NCI-H2171 treated with DMSO at 0.1 percent for 48 hours (cell line): ENCODE measurements at regions not wholly inside any gene's neighbourhood (a gene's known extent, or its start where the extent isn't known, plus 50 kb on each side); places are given as distances from the start of the nearest gene placed in this dataset.
A peak's percentile ranks its signal among the peaks of the same experiment; 100 is the strongest.
"Not testable (repeated sequence)": the region's sequence is repeated elsewhere in the genome, so short reads cannot be mapped to it uniquely, and the experiment has no call there.

ENCODE experiments used
- DNase-seq: peaks from one replicate; lab custom pipeline; 2025; lab: John Stamatoyannopoulos, UW

- no peak for DNase-seq
These were observed 138.9 kb upstream of the SGO1 start for GRCh38 chr3:20324664-20325478.

DNA sequence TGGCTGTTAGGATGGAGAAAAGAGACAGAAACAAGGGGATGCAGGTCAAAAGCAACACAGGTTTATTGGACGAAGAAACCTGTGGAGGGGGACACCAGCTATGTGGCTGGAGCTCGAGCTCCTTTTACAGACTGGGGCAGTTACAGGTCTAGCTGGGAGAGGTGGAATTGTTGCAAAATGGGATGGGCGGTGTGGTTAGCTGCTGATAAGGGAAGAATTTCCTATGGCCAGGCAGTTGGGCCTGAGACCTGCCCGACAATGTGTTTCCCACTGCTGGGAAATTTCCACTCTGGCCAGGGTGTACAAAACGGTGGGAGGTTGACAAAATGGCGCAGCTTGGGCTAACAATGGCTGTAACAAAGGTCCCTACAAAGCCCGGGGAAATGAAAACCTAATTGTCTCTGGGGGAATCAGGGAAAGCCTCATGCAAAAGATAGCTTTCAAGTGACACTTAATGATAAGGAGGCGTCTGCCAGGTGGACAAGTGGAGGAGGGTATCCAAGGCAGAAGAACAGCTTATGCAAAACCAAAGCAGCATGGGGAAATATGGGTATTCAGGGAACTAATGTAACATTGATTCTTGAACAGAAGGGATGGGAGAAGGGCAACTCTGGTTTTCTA lies 137.4 kb upstream of the SGO1 start:
- no peak for DNase-seq

DNA sequence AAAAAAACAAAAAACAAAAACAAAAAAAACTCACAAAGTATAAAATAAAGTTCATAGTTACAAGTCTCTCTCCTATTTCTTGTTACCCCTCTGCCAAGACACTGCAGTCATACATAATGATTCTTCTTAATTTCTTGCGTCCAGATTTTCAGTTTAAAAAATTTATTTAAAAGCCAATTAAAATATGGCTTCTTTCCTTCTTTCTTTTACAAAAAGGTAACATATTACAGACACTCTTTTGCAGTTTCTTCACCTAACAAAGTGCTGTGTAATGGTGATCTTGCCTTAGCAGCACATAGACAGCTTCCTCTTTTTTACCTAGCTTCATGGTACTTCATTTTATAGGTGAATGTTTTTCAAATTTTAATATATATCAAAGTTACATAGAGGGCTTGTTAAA lies 136.1 kb upstream of the SGO1 start:
- DNase-seq, result no peak

DNA sequence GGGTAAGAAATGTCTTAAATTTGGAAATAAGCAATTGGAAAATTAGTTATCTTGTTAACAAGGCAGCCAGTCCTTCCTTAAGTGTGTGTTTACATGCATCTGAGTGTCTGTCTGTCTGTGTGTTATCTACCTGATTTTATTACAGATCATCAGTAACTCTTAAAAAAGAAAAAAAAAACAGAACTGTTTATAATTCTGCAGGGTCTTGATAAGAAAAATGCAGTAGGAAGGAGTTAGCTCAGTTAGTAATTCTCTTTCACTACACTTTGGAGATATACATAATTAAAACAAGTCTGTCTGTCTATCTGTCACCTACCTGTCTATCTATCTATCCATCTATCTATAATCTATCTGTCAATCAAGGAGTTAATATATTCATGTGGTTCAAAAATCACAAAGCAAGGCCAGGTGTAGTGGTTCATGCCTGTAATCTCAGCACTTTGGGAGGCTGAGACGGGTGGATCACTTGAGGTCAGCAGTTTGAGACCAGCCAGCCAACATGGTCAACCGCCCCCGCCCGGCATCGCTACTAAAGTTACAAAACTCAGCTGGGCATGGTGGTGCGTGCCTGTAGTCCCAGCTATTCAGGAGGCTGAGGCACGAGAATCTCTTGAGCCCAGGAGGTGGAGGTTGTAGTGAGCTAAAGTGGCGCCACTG lies 135.5 kb upstream of the SGO1 start:
- no peak for DNase-seq

DNA sequence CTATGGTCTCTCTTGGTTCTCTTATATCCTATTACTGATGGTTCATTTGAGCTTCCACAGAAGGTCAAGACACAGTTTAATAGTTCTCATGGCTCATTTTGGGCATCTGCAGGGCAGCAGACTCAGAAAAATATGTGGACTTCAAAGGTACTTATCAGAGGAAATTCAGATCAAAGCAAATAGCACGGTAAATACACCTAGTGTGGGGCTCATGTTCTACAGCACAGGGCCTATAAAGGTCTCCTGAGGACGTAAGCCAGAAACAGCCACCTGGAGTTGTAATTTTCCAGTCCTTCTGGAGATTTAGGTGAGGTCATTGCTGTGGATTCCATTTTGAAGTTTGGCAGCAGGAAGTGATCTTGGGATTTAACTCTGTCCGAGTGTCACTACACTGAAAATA lies 134.5 kb upstream of the SGO1 start:
- DNase-seq, result peak; percentile 49

- no peak for DNase-seq
These were observed 133.5 kb upstream of the SGO1 start for GRCh38 chr3:20319551-20319950.

- DNase-seq, result no peak
These were observed 131.6 kb upstream of the SGO1 start for GRCh38 chr3:20317616-20318015.

DNA sequence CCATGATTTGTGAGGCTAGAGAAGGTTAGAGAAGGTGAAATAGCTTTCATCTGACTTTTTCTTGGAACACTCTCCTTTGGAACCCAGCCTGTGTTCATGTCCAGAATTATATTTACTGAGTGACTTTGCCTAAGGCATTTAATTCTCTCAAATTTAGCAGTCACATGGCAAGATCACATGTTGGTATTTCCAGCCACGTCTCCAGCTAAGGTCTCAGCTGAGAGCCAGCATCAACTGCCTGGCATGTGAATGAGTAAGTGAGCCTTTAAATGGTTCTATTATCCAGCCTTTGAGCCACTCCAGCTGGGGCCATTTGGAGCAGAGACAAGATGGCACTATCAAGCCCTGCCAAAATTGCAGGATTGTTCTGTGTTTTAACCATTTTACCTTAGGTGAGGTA lies 130.2 kb upstream of the SGO1 start:
- DNase-seq, result no peak

DNA sequence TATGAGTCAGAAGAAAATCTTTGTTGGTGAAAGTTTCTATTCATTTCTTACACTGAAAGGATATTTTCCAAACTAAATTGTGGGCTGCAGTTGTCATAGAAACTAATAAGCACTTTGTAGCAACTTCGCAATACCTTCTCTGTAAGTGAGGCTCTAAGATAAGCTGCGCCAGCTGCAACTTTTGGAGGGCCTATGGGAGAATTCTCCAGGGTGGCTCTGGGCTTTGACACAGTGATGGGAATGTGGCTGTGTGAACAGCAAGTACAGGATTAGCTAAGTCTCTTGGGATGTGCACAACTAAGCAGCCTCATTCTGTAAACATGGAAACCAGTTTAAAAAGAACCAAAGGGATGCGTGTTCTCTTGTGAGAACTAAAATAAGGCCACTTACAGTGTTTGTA lies 124.6 kb upstream of the SGO1 start:
- DNase-seq, result no peak

GRCh38 chr3:20307383-20307782 lies 121.4 kb upstream of the SGO1 start:
- no peak for DNase-seq

GRCh38 chr3:20305647-20306046 lies 119.6 kb upstream of the SGO1 start:
- DNase-seq, result no peak

DNA sequence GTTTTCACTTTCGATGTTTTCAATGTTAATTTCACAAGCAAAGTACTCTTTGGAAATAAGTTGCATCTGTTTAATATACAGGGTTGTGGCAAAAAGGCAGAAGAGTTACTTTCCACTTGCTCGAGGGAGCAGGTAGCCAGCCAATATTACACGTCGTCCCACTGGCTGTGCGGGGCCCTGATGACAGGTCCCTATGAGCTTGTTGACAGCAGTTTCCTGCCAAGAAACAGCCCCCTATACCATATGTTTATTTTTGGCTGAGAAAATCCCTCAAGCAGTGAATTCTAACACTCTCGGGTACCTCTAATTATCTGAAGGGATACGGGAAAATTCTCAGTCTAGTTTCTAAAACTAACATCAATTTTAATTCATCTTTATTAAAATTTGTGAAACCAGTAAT lies 116.8 kb upstream of the SGO1 start:
- DNase-seq, result no peak

DNA sequence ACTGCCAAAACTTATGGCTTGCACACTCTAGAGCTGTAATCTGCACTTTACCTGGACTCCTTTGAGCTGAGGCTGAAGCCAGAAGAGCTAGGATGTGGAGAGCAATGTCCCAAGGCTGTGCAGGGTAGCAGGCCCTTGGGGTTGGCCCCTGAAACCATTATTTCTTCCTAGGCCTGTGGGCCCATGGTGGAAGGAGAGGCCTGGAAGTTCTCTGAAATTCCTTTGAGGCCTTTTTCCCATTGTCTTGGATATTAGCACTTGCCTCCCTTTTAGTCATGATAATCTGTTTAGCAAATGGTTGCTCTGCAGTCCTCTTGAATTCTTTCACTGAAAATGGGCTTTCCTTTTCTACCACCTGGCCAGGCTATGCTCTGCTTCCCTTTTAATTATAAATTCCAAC lies 102.0 kb upstream of the SGO1 start:
- no peak for DNase-seq

DNA sequence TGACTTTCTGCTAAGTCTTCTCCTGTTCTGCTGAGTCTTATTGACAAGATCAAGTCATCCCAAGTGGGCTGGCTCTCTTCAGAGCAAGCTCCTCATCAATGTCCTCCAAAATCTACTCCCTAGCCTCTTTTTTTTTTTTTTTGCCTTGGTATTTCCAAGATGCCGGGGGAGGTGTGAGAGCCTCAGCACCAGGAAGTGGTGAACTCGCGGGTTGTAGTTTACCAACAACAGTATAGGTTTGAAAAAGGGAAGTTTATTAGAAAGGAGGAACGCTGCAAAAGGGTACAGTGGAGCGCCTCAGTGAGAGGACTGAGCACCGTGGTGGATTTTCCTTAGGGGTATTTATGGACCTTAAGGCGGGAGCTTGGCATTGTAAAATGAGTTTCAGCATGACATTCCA lies 94.3 kb upstream of the SGO1 start:
- no peak for DNase-seq

DNA sequence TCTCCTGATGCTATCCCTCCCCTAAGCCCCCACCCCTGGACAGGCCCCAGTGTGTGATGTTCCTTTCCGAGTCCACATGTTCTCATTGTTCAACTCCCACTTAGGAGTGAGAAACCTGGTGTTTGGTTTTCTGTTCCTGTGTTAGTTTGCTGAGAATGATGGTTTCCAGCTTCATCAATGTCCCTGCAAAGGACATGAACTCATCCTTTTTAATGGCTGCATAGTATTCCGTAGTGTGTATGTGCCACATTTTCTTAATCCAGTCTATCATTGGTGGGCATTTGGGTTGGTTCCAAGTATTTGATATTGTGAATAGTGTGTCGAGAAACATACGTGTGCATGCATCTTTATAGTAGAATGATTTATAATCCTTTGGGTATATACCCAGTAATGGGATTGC lies 80.0 kb upstream of the SGO1 start:
- not testable (repeated sequence) for DNase-seq

DNA sequence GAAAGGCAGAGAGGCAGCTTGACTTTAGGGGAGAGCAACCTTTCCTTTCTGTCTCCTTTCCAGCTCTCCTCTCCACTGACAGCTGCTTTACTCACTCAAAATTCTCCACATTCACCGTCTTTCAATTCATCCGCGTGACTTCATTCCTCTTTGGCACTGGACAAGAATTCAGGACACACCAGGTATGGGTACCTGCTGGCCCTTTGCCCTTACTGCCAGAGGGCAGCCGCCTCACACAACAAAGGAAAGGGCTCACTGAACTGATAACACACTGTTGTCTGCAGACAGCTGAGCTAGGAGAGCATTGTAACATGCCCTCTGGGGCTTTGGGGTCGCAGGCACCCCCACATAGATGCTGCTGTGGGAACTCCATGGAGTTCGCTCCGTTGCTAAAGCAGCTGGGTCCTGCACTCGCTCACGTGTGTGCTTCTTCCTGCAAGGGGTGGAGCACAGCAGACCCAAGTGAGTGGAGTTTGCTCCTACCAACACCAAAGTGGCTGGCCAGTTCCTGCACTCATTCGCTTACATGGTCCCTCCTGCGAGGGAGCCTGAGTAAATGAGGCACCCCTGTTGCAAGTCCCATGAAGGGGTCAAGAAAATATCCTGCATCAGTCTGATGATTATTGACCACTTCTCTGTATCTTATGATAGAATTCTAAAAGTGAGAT lies 79.0 kb upstream of the SGO1 start:
- no peak for DNase-seq

DNA sequence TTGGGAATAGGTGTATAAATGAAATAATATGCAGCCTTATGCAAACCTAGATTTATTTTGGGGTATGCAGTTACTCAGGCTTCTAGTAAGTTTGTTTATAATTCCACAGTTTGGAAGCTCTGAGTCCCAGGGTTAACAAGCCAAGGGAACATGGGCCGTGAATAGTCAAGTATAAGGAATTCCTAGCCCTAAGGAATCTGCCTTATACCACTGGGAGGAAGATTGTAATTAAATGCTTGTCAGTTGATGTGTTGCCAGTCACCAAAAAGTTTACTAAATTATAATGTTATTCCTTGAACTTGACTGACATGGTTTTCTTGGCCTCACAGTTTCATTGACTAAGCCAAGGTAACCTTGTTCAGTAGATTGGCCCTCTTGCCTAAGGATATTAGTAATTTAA lies 72.4 kb upstream of the SGO1 start:
- no peak for DNase-seq

GRCh38 chr3:20256144-20256543 lies 70.1 kb upstream of the SGO1 start:
- no peak for DNase-seq

GRCh38 chr3:20254268-20255117 lies 68.5 kb upstream of the SGO1 start:
- DNase-seq, result peak; percentile 32

DNA sequence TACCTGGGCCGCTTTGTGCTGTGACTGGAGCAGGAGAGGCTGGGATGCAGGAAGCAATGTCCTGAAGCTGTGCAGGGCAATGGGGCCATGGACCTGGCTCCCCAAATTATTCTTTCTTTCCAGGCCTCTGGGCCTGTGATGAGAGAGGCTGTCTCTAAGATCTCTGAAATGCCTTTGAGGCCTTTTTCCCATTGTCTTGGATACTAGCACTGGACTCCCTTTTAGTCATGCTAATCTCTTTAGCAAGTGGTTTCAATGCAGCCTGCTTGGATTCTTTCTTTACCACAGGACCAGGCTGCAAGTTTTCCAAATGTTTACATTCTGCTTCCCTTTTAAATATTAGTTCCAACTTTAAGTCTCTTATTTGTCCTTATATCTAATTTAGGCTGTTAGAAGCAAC lies 64.8 kb upstream of the SGO1 start:
- DNase-seq, result no peak

DNA sequence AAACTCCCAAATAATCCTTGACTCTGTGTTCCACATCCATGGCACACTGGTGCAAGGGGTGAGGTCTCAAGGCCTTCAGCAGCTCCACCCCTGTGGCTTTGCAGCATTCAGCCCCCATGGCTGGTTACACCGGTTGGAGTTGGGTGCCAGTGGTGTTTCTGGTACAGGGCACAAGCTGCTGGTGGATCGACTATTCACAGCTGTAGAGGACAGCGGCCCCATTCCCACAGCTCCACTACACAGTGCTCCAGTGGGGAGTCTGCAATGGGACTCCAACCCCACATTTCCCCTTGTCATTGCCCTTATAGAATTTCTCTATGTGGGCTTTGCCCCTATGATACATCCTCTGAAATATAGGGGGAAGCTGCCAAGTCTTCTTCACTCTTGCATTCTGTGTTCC lies 64.3 kb upstream of the SGO1 start:
- no peak for DNase-seq

GRCh38 chr3:20246662-20247061 lies 60.7 kb upstream of the SGO1 start:
- no peak for DNase-seq
